Keratinocyte (primary cell): ENCODE measurements at regions not wholly inside any gene's neighbourhood (a gene's known extent, or its start where the extent isn't known, plus 50 kb on each side); places are given as distances from the start of the nearest gene placed in this dataset.

ENCODE experiments used
- DNase-seq: peaks from one replicate; pipeline ENCODE4 v3.0.0-alpha.2; 2011; ENCODE audit warnings: low read depth, missing footprints, low spot score
- FAIRE-seq: peaks from 2 replicates; lab custom pipeline; 2011; peaks lifted over from hg19 to GRCh38; lab: Jason Lieb, UNC
- H2AFZ ChIP-seq: 2 replicates; pipeline ENCODE4 v1.6.0; 2012; ENCODE audit warnings: low read length, control low read depth, inconsistent platforms; ENCODE audit not compliant: control insufficient read depth
- H3K27ac ChIP-seq: 2 replicates; pipeline ENCODE4 v1.5.1; 2011; ENCODE audit warnings: low read length; ENCODE audit not compliant: control insufficient read depth, insufficient read depth
- H3K27me3 ChIP-seq: 3 replicates; pipeline ENCODE4 v1.6.0; 2011; ENCODE audit warnings: low read length; ENCODE audit not compliant: control insufficient read depth, insufficient read depth; ENCODE audit errors: extremely low read depth
- H3K36me3 ChIP-seq, 2 experiments: 2 replicates in 1 of 2; 3 replicates in 1 of 2; pipeline ENCODE4 v1.5.1; 2011; ENCODE audit warnings: low read length in 2 of 2, mild to moderate bottlenecking in 1 of 2; ENCODE audit not compliant: control insufficient read depth in 2 of 2, insufficient read depth in 2 of 2; ENCODE audit errors: extremely low read depth in 1 of 2
- H3K4me1 ChIP-seq: 3 replicates; pipeline ENCODE4 v1.5.1; 2011; ENCODE audit warnings: low read length; ENCODE audit not compliant: control insufficient read depth, insufficient read depth; ENCODE audit errors: extremely low read depth
- H3K4me2 ChIP-seq: 3 replicates; pipeline ENCODE4 v1.6.0; 2011; ENCODE audit warnings: low read depth, low read length; ENCODE audit not compliant: control insufficient read depth, insufficient read depth; ENCODE audit errors: extremely low read depth
- H3K4me3 ChIP-seq, 3 experiments: fragments of 200-600 bp in 1 of 3; sonication (generic) in 1 of 3; 2 replicates in 2 of 3; 3 replicates in 1 of 3; pipeline ENCODE4 v1.5.1; 2011 to 2016; ENCODE audit warnings: low read length in 3 of 3, mild to moderate bottlenecking in 3 of 3, control low read depth in 2 of 3, inconsistent platforms in 1 of 3, low read depth in 1 of 3, mixed read lengths in 1 of 3, mixed run types in 1 of 3, moderate library complexity in 1 of 3; ENCODE audit not compliant: control insufficient read depth in 2 of 3, insufficient read depth in 2 of 3; ENCODE audit errors: extremely low read depth in 1 of 3
- H3K79me2 ChIP-seq: 2 replicates; pipeline ENCODE4 v1.6.0; 2012; ENCODE audit warnings: low read length; ENCODE audit not compliant: control insufficient read depth, insufficient read depth
- H3K9ac ChIP-seq: 3 replicates; pipeline ENCODE4 v1.6.0; 2011; ENCODE audit warnings: low read length; ENCODE audit not compliant: control insufficient read depth, insufficient read depth; ENCODE audit errors: extremely low read depth
- H3K9me1 ChIP-seq: 3 replicates; pipeline ENCODE4 v1.6.0; 2011; ENCODE audit warnings: low read length; ENCODE audit not compliant: control insufficient read depth, insufficient read depth; ENCODE audit errors: extremely low read depth
- H3K9me3 ChIP-seq: 2 replicates; pipeline ENCODE4 v1.5.1; 2012; ENCODE audit warnings: low read depth, low read length; ENCODE audit not compliant: control insufficient read depth
- H4K20me1 ChIP-seq: 3 replicates; pipeline ENCODE4 v1.6.0; 2011; ENCODE audit warnings: low read length; ENCODE audit not compliant: control insufficient read depth, insufficient read depth; ENCODE audit errors: extremely low read depth
- EZH2 ChIP-seq: IDR thresholded peaks from one replicate; pipeline ENCODE4 v1.6.1; 2012; ENCODE audit warnings: inconsistent platforms, mild to moderate bottlenecking, low read length, moderate library complexity
- dilution Hi-C: fragments of 300-500 bp; cut with MboI; formaldehyde crosslinking; loops from one replicate; pipeline ENCODE4 v1.7.0; 2020; ENCODE audit warnings: low sequenced_read_pairs; ENCODE audit not compliant: extremely low pct_ligation_motif_present
- TF ChIP-seq, protein P1 (sequence below), 3 experiments: IDR thresholded peaks in 1 of 3; conservative IDR thresholded peaks in 1 of 3; optimal IDR thresholded peaks in 1 of 3; 2 replicates in 2 of 3; 3 replicates in 1 of 3; pipeline versions ENCODE3 to v1.5.1; 2011; ENCODE audit warnings: low read length in 3 of 3, mild to moderate bottlenecking in 3 of 3, moderate library complexity in 2 of 3, control low read depth in 1 of 3, inconsistent platforms in 1 of 3; ENCODE audit not compliant: insufficient read depth in 2 of 3; ENCODE audit errors: extremely low read depth in 1 of 3

DNA sequence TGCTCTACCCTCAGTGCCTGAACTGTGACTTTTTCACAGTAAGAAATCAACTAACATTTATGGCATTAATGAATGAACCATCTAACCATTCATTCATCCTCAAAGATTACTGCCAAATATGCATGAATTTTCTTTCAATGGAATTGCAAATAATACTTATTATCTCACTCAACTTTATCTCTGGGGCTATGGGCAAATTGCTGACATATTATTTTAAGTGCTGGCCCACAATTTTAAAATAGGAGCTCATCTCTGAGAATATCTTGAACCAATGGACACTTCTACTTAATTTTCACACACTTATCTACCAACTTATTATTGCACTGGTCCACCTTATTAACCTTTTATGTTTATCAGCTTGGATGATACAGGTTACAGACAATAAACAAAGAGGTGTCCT lies 182.8 kb downstream of the RBM43 start:
- dilution Hi-C loops, result no loop called here
- H3K27me3 ChIP-seq, result peaks cover 3% of the 10 kb centered on the region
- no peak overlapping the region for H3K9ac ChIP-seq
- no peak overlapping the region for H3K4me2 ChIP-seq
- no peak overlapping the region for H3K4me3 ChIP-seq
- TF ChIP-seq, protein P1, sequence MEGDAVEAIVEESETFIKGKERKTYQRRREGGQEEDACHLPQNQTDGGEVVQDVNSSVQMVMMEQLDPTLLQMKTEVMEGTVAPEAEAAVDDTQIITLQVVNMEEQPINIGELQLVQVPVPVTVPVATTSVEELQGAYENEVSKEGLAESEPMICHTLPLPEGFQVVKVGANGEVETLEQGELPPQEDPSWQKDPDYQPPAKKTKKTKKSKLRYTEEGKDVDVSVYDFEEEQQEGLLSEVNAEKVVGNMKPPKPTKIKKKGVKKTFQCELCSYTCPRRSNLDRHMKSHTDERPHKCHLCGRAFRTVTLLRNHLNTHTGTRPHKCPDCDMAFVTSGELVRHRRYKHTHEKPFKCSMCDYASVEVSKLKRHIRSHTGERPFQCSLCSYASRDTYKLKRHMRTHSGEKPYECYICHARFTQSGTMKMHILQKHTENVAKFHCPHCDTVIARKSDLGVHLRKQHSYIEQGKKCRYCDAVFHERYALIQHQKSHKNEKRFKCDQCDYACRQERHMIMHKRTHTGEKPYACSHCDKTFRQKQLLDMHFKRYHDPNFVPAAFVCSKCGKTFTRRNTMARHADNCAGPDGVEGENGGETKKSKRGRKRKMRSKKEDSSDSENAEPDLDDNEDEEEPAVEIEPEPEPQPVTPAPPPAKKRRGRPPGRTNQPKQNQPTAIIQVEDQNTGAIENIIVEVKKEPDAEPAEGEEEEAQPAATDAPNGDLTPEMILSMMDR (optimal IDR thresholded peaks at IDR 0.05 in 1 of 3, IDR thresholded peaks at IDR 0.05 in 1 of 3, conservative IDR thresholded peaks at IDR 0.05 in 1 of 3; ENCODE audit: extremely low read depth in 1 of 3, insufficient read depth in 2 of 3, low read length in 3 of 3), result no peak
- TF ChIP-seq EZH2, result no peak
- no peaks in the 10 kb centered on the region for H3K4me1 ChIP-seq
- DNase-seq (no peak), FAIRE-seq (no peak)
- H3K9me3 ChIP-seq, result no peaks in the 10 kb centered on the region
- H2AFZ ChIP-seq, result no peak overlapping the region
- no peaks in the 10 kb centered on the region for H3K36me3 ChIP-seq
- no peaks in the 10 kb centered on the region for H3K9me1 ChIP-seq
- H3K27ac ChIP-seq, result no peak overlapping the region
- H3K79me2 ChIP-seq, result no peaks in the 10 kb centered on the region
- no peaks in the 10 kb centered on the region for H4K20me1 ChIP-seq

DNA sequence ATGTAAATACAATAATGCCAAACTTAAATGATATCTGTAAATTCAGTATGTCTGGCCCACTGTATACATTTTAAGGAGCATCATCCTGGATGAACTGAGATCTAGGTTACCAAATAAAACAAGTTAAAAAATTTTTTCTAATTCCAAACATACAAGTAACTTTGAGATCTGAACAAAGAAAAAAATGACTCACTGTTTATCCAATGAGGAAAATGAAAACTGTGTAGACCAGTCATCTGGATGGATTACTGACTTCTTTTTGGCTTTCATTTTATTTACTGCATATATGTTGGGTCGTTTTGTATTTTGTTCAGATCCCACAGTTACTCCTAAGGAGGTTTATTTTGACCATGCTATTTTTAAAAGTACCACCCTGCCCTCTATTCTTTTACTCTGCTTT lies 189.8 kb downstream of the RBM43 start:
- dilution Hi-C loops, result no loop called here
- Histone ChIP-seq H3K36me3 (no peaks in the 10 kb centered on the region), H2AFZ (no peak overlapping the region), H3K4me2 (no peak overlapping the region), H3K79me2 (no peaks in the 10 kb centered on the region), H4K20me1 (no peaks in the 10 kb centered on the region), H3K4me3 (no peak overlapping the region), H3K9me1 (no peaks in the 10 kb centered on the region), H3K9ac (no peak overlapping the region), H3K4me1 (no peaks in the 10 kb centered on the region), H3K9me3 (no peaks in the 10 kb centered on the region), H3K27me3 (no peaks in the 10 kb centered on the region), H3K27ac (no peak overlapping the region)
- FAIRE-seq, result no peak
- TF ChIP-seq, protein P1 (optimal IDR thresholded peaks at IDR 0.05 in 1 of 3, IDR thresholded peaks at IDR 0.05 in 1 of 3, conservative IDR thresholded peaks at IDR 0.05 in 1 of 3; ENCODE audit: extremely low read depth in 1 of 3, insufficient read depth in 2 of 3, low read length in 3 of 3), result no peak
- TF ChIP-seq EZH2, result no peak
- no peak for DNase-seq
